LHCN-M2 (cell line): ENCODE measurements at regions not wholly inside any gene's neighbourhood (a gene's known extent, or its start where the extent isn't known, plus 50 kb on each side); places are given as distances from the start of the nearest gene placed in this dataset.

Source experiments
- DNase-seq: peaks from one replicate; pipeline ENCODE4 v3.0.0-alpha.2; 2012; ENCODE audit warnings: low read depth

DNA sequence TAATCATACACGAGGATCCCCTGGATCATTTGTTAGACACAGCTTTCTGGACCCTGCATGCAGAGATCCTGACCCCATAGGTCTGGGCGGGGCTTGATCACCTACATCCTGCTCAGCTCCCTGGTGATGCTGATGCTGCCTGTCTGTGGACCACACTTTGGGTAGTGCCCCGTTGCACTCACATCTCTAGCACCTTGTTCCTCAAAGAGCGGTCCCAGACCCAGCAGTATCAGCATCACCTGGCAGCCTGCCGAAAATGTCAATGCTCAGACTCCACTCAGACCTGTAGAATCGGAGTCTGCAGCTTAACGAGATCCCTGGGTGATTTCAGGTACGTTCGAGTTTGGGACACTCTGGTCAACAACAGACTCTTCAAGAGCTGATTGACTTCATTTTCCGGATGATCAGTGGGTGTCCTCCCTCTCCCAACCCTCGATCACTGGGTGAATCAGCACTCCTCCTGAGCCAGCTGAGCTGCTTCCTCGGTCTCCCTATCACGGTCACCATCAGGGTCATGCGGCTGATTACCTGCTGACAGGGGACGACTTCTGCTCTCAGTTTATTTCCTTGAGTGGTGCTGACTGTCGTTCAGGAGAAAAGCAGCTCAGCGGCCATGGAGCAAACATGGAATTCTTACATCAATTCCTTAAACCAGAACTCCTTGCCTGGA is 150.6 kb upstream of the RAB12 start:
- DNase-seq = no peak

DNA sequence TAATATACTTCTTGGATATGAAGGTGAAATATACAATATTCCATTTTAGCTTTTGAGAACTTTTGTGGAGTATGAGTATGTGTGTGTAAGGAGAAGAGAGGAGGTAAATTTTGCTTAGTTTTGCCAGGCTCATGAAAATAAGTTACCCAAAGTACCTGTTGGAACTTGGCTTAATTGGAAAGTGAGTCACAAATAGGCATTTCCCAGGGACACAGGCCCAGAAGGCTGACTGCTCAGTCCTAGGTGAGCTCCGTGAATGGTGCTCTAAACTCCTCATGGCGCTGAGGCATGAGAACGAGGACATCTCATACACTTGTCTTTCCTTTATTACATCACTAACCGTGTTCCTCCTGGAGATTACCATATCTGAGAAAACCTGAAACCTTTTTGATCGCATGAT is 148.5 kb upstream of the RAB12 start:
- no peak for DNase-seq

- DNase-seq = no peak
Observed at GRCh38 chr18:8461544-8461943, 147.7 kb upstream of the RAB12 start.

GRCh38 chr18:8462651-8463185 is 146.5 kb upstream of the RAB12 start:
- DNase-seq = no peak

DNA sequence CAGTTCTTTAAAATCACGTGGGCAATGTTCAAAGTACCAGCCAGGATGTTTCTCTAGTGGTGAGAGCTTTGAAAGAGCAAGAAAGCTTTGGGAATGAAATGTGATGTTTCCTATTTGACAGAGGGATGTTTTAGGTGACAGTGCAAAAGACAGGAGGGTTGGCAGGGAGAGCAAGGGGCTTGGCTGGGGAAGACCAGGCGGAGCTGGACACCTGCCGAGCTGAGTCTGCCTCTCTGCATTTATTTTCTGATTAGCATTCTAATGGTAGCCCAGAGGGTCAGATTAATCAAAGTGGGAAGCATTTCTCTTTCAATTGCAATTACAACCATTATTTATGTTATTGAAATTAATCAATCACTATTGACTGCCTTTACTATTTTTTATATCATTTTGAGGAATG is 145.4 kb upstream of the RAB12 start:
- no peak for DNase-seq

DNA sequence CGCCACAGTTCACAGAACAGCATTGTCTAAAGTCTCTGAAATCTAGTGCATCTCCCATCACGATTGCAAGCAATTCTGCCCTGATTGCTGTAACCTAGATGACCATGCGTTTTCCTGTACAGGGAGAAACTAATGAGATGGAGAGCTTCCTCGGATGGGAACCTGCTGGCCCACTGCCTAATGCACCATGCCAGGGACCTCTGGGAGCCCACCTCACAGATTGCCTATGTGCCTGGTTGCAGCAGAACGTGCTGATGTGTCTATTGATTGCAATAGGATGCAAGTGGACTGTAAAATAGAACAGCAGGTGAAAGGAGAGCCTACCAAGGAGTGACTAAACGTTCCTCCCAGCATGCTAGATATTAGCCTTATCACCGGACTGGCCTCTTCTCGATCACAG is 141.0 kb upstream of the RAB12 start:
- no peak for DNase-seq

DNA sequence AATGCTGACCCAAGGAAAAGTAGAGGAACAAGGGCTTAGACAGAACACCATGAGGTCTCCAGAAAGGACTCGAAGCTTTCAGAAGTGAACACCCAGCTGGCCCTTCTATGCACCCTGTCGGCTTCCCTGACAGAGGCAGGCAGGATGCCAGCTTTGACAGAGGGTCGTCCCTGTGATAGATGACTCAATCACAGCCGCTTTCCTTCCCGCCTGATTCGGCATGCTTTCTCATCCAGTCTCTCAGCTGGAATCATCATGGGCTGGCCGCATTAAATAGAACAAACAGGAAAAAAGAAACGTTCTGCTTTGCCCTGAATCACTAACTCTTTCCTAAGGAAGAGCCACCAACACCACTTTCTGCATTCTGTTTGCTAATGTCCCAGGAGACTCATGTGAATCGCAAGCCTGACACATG is 140.3 kb upstream of the RAB12 start:
- peak; percentile 40 for DNase-seq

GRCh38 chr18:8469544-8470130 is 139.6 kb upstream of the RAB12 start:
- DNase-seq = peak; percentile 13

DNA sequence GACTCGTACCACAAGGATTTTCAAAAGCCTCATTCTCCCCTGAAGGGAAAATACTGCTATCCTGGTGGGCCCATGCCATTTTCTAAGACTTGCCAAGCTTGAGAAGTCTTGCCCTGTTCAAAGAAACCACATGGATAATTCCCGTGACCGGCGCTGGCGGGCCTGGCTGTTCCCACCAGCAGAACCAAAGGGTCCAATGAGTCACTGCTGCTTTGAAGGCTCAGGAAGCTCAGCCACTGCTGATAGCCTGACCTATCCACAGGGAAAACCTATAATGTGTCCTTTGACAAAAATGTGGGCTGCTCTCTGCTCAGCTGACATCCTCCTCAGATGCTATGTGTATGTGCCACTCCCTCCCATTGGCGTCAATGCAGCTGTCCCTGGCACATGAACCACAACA is 137.9 kb upstream of the RAB12 start:
- DNase-seq = peak; percentile 45

DNA sequence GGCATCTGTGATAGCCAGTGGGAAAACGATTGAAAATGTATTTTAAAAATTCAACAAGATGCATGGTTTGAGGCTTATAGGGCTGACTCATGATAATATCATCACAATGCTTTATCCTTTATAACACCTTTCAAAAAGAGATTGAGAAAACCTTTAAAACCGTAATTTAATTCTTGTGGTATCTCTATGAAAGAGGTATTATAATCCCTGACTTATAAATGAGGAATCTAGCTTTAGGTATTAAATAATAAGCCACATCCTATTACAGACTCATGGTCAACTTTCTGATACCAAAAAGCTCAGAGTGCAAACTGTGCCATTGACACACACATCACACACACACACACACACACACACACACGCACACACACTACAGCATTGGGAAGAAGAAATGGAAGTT is 134.6 kb upstream of the RAB12 start:
- DNase-seq = no peak

- DNase-seq = no peak
Observed at GRCh38 chr18:8477615-8478014, 131.6 kb upstream of the RAB12 start.

DNA sequence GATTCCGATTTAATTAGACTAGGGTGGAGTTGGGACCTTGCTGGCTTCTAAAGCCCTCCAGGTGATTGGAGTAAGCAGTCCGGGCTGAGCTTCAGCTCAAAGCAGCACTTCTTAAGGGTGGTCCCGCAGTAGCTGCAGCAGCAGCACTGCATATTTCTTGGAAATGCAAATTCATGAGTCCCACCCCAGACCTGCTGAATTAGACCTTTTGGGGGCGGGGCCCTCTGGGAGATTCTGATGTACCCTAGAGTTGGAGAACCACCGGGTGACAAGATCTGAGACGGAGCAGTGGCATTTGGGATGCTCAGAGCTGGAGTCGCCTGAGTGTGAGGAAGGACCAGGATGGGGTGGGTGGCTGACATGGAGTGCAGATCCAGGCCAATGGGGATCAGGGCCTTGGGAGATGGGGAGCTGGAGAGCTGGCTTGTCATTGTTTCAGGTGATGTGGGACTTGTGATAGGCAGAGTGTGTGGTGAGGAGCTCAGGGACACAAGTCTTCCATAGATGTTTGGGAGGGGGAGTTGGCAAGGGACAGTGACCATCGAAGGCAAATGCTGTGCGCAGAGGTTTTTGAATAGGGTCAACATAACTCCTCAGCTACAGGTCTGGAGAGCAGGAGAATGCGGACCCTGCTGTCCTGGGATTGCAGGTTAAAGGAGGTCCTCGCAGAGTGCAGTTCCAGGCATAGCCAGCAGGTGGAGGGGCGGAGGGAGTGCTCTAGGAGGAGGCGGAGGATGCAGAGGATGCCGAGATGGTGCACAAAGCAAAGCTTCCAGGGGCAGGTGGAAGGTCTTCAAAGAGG is 130.9 kb upstream of the RAB12 start:
- peak; percentile 18 for DNase-seq

DNA sequence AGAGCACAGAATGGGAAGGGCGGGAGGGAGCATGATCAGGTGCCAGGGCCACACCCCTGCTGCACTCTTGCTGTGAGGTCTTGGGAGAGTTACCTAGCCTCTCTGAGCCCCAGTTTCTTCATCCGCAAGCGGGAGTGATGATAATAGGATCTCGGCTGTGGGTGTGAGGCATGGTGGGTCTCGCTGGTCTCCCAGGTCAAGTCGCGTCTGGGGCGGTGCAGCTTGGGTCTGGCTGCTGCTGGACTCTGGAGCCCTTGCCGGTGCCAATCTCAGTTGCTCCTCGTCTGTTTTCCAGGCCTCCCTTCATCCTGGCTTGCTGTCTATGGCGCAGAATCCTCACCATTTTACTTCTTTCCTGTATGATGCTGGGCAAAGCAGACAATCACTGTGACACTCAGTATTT is 130.3 kb upstream of the RAB12 start:
- no peak for DNase-seq

DNA sequence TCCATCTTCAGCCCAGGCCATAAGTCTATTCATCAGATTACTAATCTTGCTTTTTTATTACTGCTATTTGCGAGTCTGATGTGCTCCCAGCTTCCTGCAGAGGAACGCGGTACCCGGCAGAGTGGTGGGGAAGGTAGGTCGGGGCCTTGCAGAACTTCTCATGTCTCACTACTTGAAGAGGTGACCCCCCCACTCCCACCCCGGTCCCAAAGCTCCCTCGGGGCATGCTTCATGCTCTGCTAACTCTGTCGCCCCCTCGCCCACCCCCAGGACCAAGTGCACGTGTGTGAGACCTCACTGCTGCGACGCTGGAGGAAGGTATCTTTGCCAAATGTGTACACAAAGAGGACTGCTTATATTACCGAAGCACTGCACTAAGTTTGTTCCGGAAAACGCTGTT is 129.4 kb upstream of the RAB12 start:
- DNase-seq = no peak

DNA sequence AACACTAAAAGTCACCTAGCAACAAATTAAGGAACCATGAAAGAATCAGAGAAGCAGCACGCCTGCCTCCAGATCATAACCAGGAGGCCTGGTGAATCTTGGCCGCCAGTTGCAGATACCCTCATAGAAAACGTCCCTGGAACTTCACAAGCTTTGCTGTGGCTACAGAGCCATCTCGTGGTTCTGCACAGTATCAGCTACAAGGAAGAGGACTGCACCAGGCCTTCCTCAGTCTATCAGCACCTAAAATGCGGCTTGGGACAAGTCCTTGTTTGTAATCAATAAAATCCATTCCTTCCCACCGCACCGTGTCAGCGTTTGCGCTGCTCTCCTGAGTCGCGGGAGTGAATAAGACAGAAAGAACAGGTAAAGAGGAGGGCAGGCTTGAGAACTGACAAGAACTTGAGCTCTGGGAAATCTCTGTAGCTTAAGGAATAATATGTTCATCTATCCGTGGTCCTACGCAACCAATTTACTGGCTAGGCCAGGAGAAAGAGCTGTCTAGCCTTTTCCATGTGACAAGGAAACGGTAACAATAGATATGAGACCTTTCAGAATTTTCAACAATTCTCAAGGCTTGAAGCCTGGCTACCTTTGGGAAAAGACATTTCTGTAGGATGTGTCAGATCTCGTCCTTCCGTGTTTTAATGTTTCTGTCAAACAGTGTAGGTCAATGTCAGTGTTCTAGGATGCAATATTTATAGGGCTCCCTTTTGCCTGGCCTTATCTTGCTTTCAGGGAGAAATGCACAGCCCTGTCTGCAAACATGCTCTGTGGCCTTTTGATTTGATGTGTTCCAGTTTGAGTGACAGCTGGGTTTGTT is 128.5 kb upstream of the RAB12 start:
- DNase-seq = peak; percentile 31

- DNase-seq = no peak
Observed at GRCh38 chr18:8484951-8485350, 124.3 kb upstream of the RAB12 start.

GRCh38 chr18:8489761-8490160 is 119.5 kb upstream of the RAB12 start:
- DNase-seq = no peak

- DNase-seq = no peak
Observed at GRCh38 chr18:8491516-8491915, 117.7 kb upstream of the RAB12 start.

GRCh38 chr18:8493141-8493540 is 116.1 kb upstream of the RAB12 start:
- no peak for DNase-seq

DNA sequence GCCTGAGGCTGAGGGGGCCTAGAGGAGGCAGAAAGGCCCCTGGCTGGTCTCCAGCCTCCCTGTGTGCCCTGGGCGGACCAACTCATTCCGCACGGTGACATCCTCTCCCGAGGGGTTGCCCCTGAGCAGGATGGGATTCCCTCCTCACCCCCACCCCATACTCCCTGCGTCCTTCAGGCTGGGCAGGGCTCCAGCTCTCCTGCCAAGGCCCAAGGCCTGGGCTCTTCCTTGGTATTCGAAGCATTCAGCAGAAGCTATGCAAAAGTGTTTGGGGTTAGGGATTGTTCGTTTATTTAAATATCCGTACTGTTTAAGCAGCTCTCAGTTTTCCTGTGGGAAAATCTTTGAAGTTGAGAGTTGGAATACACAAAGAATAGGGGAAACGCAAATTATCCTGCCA is 113.1 kb upstream of the RAB12 start:
- no peak for DNase-seq

- no peak for DNase-seq
Observed at GRCh38 chr18:8498905-8499304, 110.3 kb upstream of the RAB12 start.
